ENCODE measurements at regions not wholly inside any gene's neighbourhood (a gene's known extent, or its start where the extent isn't known, plus 50 kb on each side); places are given as distances from the start of the nearest gene placed in this dataset.
"Not testable (repeated sequence)": the region's sequence is repeated elsewhere in the genome, so short reads cannot be mapped to it uniquely, and the experiment has no call there.

GRCh38 chr12:45490232-45490881 is 239.1 kb upstream of the ARID2 start:
- no peak for DNase-seq (ENCODE audit: low read depth)

- no peak for DNase-seq (ENCODE audit: low read depth)
Observed at GRCh38 chr12:45494279-45494678, 235.2 kb upstream of the ARID2 start.

GRCh38 chr12:45498645-45499044 is 230.9 kb upstream of the ARID2 start:
- DNase-seq (ENCODE audit: low read depth): no peak

GRCh38 chr12:45502481-45503128 is 226.9 kb upstream of the ARID2 start:
- DNase-seq (ENCODE audit: low read depth): no peak

GRCh38 chr12:45503899-45504298 is 225.6 kb upstream of the ARID2 start:
- DNase-seq (ENCODE audit: low read depth): no peak

- DNase-seq (ENCODE audit: low read depth): no peak
Observed at GRCh38 chr12:45504316-45505010, 225.0 kb upstream of the ARID2 start.

GRCh38 chr12:45509187-45509586 is 220.3 kb upstream of the ARID2 start:
- DNase-seq (ENCODE audit: low read depth): no peak

GRCh38 chr12:45509621-45510020 is 219.9 kb upstream of the ARID2 start:
- no peak for DNase-seq (ENCODE audit: low read depth)

GRCh38 chr12:45517381-45517780 is 212.1 kb upstream of the ARID2 start:
- no peak for DNase-seq (ENCODE audit: low read depth)

- no peak for DNase-seq (ENCODE audit: low read depth)
Observed at GRCh38 chr12:45518291-45519235, 210.9 kb upstream of the ARID2 start.

GRCh38 chr12:45522227-45522626 is 207.3 kb upstream of the ARID2 start:
- no peak for DNase-seq (ENCODE audit: low read depth)

GRCh38 chr12:45526823-45527222 is 202.7 kb upstream of the ARID2 start:
- not testable (repeated sequence) for DNase-seq (ENCODE audit: low read depth)

- no peak for DNase-seq (ENCODE audit: low read depth)
Observed at GRCh38 chr12:45532113-45532512, 197.4 kb upstream of the ARID2 start.

GRCh38 chr12:45535610-45536180 is 193.8 kb upstream of the ARID2 start:
- DNase-seq (ENCODE audit: low read depth): no peak

GRCh38 chr12:45536284-45536683 is 193.2 kb upstream of the ARID2 start:
- no peak for DNase-seq (ENCODE audit: low read depth)

GRCh38 chr12:45540661-45541341 is 188.7 kb upstream of the ARID2 start:
- DNase-seq (ENCODE audit: low read depth): no peak

- DNase-seq (ENCODE audit: low read depth): peak; percentile 78
Observed at GRCh38 chr12:45543887-45544286, 185.6 kb upstream of the ARID2 start.

- DNase-seq (ENCODE audit: low read depth): no peak
Observed at GRCh38 chr12:45546545-45546944, 183.0 kb upstream of the ARID2 start.

- DNase-seq (ENCODE audit: low read depth): no peak
Observed at GRCh38 chr12:45547132-45547531, 182.4 kb upstream of the ARID2 start.

- no peak for DNase-seq (ENCODE audit: low read depth)
Observed at GRCh38 chr12:45547822-45548221, 181.7 kb upstream of the ARID2 start.

GRCh38 chr12:45548426-45548825 is 181.1 kb upstream of the ARID2 start:
- DNase-seq (ENCODE audit: low read depth): no peak

Measured in fibroblast of gingiva (primary cell).